GM12892 (cell line): ENCODE measurements at regions not wholly inside any gene's neighbourhood (a gene's known extent, or its start where the extent isn't known, plus 50 kb on each side); places are given as distances from the start of the nearest gene placed in this dataset.

ENCODE experiments used
- DNase-seq: peaks from one replicate; pipeline ENCODE4 v3.0.0; 2011; ENCODE audit not compliant: insufficient read length
- FAIRE-seq: peaks from 2 replicates; lab custom pipeline; 2011; peaks lifted over from hg19 to GRCh38; lab: Jason Lieb, UNC
- POLR2A ChIP-seq: IDR thresholded peaks from 2 replicates; pipeline ENCODE4 v1.6.1; 2011; ENCODE audit warnings: low read depth, low read length, control low read depth
- POLR2AphosphoS5 ChIP-seq: IDR thresholded peaks from 2 replicates; pipeline ENCODE4 v1.6.1; 2011; ENCODE audit warnings: low read depth, low read length, control low read depth
- TAF1 ChIP-seq: IDR thresholded peaks from 2 replicates; pipeline ENCODE4 v1.6.1; 2011; ENCODE audit warnings: low read depth, mild to moderate bottlenecking, control low read depth, low read length, borderline replicate concordance

GRCh38 chr19:28526038-28526437 is 686.9 kb downstream of the UQCRFS1 start:
- FAIRE-seq (no peak), DNase-seq (no peak)
- no peak for TF ChIP-seq POLR2A
- no peak for TF ChIP-seq POLR2AphosphoS5
- no peak for TF ChIP-seq TAF1

- DNase-seq (no peak), FAIRE-seq (no peak)
- TF ChIP-seq POLR2AphosphoS5 (no peak), TAF1 (no peak), POLR2A (no peak)
These were observed 689.3 kb downstream of the UQCRFS1 start for GRCh38 chr19:28523619-28524018.

- no peak for FAIRE-seq
- no peak for TF ChIP-seq TAF1
- TF ChIP-seq POLR2AphosphoS5: no peak
- no peak for TF ChIP-seq POLR2A
- DNase-seq: no peak
These were observed 690.4 kb downstream of the UQCRFS1 start for GRCh38 chr19:28522545-28522922.

- DNase-seq: no peak
- no peak for FAIRE-seq
- TF ChIP-seq POLR2AphosphoS5 (no peak), TAF1 (no peak), POLR2A (no peak)
These were observed 691.1 kb downstream of the UQCRFS1 start for GRCh38 chr19:28521614-28522544.

- DNase-seq (no peak), FAIRE-seq (no peak)
- TF ChIP-seq POLR2AphosphoS5: no peak
- TF ChIP-seq TAF1: no peak
- TF ChIP-seq POLR2A: no peak
These were observed 691.9 kb downstream of the UQCRFS1 start for GRCh38 chr19:28520998-28521568.

- DNase-seq: no peak
- TF ChIP-seq POLR2AphosphoS5 (no peak), POLR2A (no peak), TAF1 (no peak)
- no peak for FAIRE-seq
These were observed 692.7 kb downstream of the UQCRFS1 start for GRCh38 chr19:28519952-28520861.

- FAIRE-seq: no peak
- DNase-seq: no peak
- TF ChIP-seq POLR2A: no peak
- no peak for TF ChIP-seq TAF1
- no peak for TF ChIP-seq POLR2AphosphoS5
These were observed 693.7 kb downstream of the UQCRFS1 start for GRCh38 chr19:28519218-28519779.

- no peak for FAIRE-seq
- DNase-seq: no peak
- no peak for TF ChIP-seq TAF1
- no peak for TF ChIP-seq POLR2A
These were observed 696.5 kb downstream of the UQCRFS1 start for GRCh38 chr19:28516415-28516872.

GRCh38 chr19:28514166-28514565 is 698.8 kb downstream of the UQCRFS1 start:
- no peak for TF ChIP-seq POLR2AphosphoS5
- TF ChIP-seq POLR2A: no peak
- no peak for TF ChIP-seq TAF1
- FAIRE-seq: no peak
- DNase-seq: no peak

GRCh38 chr19:28511655-28512054 is 701.3 kb downstream of the UQCRFS1 start:
- TF ChIP-seq TAF1 (no peak), POLR2AphosphoS5 (no peak), POLR2A (no peak)
- FAIRE-seq: no peak

GRCh38 chr19:28509079-28509895 is 703.7 kb downstream of the UQCRFS1 start:
- TF ChIP-seq POLR2AphosphoS5 (no peak), TAF1 (no peak), POLR2A (no peak)
- FAIRE-seq (no peak), DNase-seq (no peak)

More at GRCh38 chr19:28511655-28512054, 701.3 kb downstream of the UQCRFS1 start:
- no peak for DNase-seq
